Hepatocyte (in vitro differentiated cells): ENCODE measurements at regions not wholly inside any gene's neighbourhood (a gene's known extent, or its start where the extent isn't known, plus 50 kb on each side); places are given as distances from the start of the nearest gene placed in this dataset.

Experiments
- EZH2 ChIP-seq: fragments of 200-600 bp; sonication (generic); IDR thresholded peaks from 2 replicates; pipeline ENCODE4 v1.6.1; 2016; ENCODE audit warnings: antibody characterized with exemption, mild to moderate bottlenecking, borderline replicate concordance
- EZH2phosphoT487 ChIP-seq: fragments of 200-600 bp; sonication (generic); IDR thresholded peaks from one replicate; pipeline ENCODE4 v1.6.1; 2018; ENCODE audit warnings: antibody characterized with exemption, mild to moderate bottlenecking, low read depth, moderate library complexity; ENCODE audit not compliant: unreplicated experiment, severe bottlenecking
- TF ChIP-seq, protein P1 (sequence below): fragments of 200-600 bp; sonication (generic); IDR thresholded peaks from 2 replicates; pipeline ENCODE4 v1.5.1; 2016; ENCODE audit warnings: antibody characterized with exemption, mild to moderate bottlenecking; ENCODE audit not compliant: poor library complexity

DNA sequence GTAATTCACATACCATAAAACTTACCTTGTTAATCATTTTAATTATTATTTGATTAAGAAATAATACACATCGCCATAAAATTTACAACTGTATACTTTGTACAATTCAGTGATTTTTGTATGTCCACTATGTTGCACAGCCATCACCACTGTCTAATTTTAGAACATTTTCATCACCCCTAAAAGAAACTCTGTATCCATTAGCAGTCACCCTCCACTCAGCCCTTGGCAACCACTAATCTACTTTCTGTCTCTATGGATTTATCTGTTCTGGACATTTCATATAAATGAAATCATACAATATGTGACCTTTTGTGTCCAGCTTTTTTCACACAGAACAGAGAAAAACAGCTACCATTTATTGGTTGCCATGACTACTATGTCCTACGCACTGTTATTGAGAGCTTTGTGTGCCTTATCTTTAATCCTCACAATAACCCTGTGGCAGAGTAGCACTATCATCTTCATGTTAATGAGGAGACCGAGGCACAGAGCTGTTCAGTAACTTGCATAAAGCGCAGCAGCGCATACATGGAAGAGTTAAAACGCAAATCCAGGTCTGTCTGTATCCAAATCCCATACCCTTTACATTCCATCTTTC lies 64.6 kb upstream of the PAGE1 start:
- TF ChIP-seq, protein P1, sequence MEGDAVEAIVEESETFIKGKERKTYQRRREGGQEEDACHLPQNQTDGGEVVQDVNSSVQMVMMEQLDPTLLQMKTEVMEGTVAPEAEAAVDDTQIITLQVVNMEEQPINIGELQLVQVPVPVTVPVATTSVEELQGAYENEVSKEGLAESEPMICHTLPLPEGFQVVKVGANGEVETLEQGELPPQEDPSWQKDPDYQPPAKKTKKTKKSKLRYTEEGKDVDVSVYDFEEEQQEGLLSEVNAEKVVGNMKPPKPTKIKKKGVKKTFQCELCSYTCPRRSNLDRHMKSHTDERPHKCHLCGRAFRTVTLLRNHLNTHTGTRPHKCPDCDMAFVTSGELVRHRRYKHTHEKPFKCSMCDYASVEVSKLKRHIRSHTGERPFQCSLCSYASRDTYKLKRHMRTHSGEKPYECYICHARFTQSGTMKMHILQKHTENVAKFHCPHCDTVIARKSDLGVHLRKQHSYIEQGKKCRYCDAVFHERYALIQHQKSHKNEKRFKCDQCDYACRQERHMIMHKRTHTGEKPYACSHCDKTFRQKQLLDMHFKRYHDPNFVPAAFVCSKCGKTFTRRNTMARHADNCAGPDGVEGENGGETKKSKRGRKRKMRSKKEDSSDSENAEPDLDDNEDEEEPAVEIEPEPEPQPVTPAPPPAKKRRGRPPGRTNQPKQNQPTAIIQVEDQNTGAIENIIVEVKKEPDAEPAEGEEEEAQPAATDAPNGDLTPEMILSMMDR = no peak
- TF ChIP-seq EZH2 = no peak
- no peak for TF ChIP-seq EZH2phosphoT487
